Liver (tissue), 8 donors: ENCODE measurements at regions not wholly inside any gene's neighbourhood (a gene's known extent, or its start where the extent isn't known, plus 50 kb on each side); places are given as distances from the start of the nearest gene placed in this dataset.

ENCODE experiments used
- DNase-seq: peaks from one replicate; pipeline ENCODE4 v3.0.0-alpha.2; 2017; ENCODE audit warnings: low spot score
- H3K27ac ChIP-seq, 2 donors: one replicate each; pipeline ENCODE4 v1.7.0; 2013; ENCODE audit warnings: inconsistent platforms in 2 of 2, low read length in 2 of 2, control low read depth in 1 of 2, low read depth in 1 of 2, mild to moderate bottlenecking in 1 of 2
- H3K27me3 ChIP-seq, 4 donors: one replicate each; pipeline versions ENCODE4 v1.6.1 to v1.7.0; 2013; ENCODE audit warnings: low read length in 3 of 4, inconsistent platforms in 1 of 4, mild to moderate bottlenecking in 1 of 4, moderate library complexity in 1 of 4; ENCODE audit not compliant: control insufficient read depth in 4 of 4, insufficient read depth in 4 of 4
- H3K36me3 ChIP-seq, 4 donors: one replicate each; pipeline versions ENCODE4 v1.6.1 to v1.7.0; 2013; ENCODE audit warnings: low read length in 3 of 4, mild to moderate bottlenecking in 3 of 4, low read depth in 1 of 4, moderate library complexity in 1 of 4; ENCODE audit not compliant: control insufficient read depth in 4 of 4, insufficient read depth in 3 of 4
- H3K4me1 ChIP-seq, 4 donors: one replicate each; pipeline versions ENCODE4 v1.6.1 to v1.7.0; 2013; ENCODE audit warnings: low read length in 3 of 4, mild to moderate bottlenecking in 3 of 4, moderate library complexity in 1 of 4; ENCODE audit not compliant: control insufficient read depth in 4 of 4, insufficient read depth in 4 of 4
- H3K4me3 ChIP-seq, 3 donors: one replicate each; pipeline versions ENCODE4 v1.6.1 to v1.7.0; 2013; ENCODE audit warnings: low read length in 3 of 3, control low read depth in 1 of 3, low read depth in 1 of 3, mild to moderate bottlenecking in 1 of 3
- H3K9ac ChIP-seq, 2 donors: one replicate each; pipeline ENCODE4 v1.7.0; 2013; ENCODE audit warnings: low read length in 2 of 2, mild to moderate bottlenecking in 2 of 2, moderate library complexity in 2 of 2, control low read depth in 1 of 2, low read depth in 1 of 2
- H3K9me3 ChIP-seq, 4 donors: one replicate each; pipeline versions ENCODE4 v1.6.1 to v1.7.0; 2013; ENCODE audit warnings: low read length in 3 of 4; ENCODE audit not compliant: control insufficient read depth in 4 of 4
- EGR1 ChIP-seq, 2 donors: IDR thresholded peaks; 2 replicates each; pipeline ENCODE4 v1.6.1; 2016 to 2018; ENCODE audit warnings: antibody characterized with exemption in 2 of 2, low read depth in 2 of 2
- FOXA1 ChIP-seq: IDR thresholded peaks from 2 replicates; pipeline ENCODE4 v1.6.1; 2016; ENCODE audit warnings: antibody characterized with exemption
- FOXA2 ChIP-seq: IDR thresholded peaks from 2 replicates; pipeline ENCODE4 v1.6.1; 2016; ENCODE audit warnings: antibody characterized with exemption
- GABPA ChIP-seq, 2 donors: IDR thresholded peaks in 1 of 2; conservative IDR thresholded peaks in 1 of 2; 2 replicates each; pipeline ENCODE4 v1.6.1; 2016; ENCODE audit warnings: antibody characterized with exemption in 2 of 2, mild to moderate bottlenecking in 1 of 2, moderate library complexity in 1 of 2
- HNF4A ChIP-seq, 2 donors: conservative IDR thresholded peaks; 2 replicates each; pipeline ENCODE4 v1.6.1; 2016; ENCODE audit warnings: antibody characterized with exemption in 2 of 2, mild to moderate bottlenecking in 2 of 2
- HNF4G ChIP-seq: IDR thresholded peaks from 2 replicates; pipeline ENCODE4 v1.6.1; 2016; ENCODE audit warnings: antibody characterized with exemption
- JUND ChIP-seq, 2 donors: IDR thresholded peaks; 2 replicates each; pipeline ENCODE4 v1.6.1; 2016; ENCODE audit warnings: antibody characterized with exemption in 2 of 2
- NR2F2 ChIP-seq: IDR thresholded peaks from 2 replicates; pipeline ENCODE4 v1.6.1; 2016; ENCODE audit warnings: antibody characterized with exemption
- RAD21 ChIP-seq, 2 donors: IDR thresholded peaks; 2 replicates each; pipeline ENCODE4 v1.6.1; 2016; ENCODE audit warnings: antibody characterized with exemption in 2 of 2, mild to moderate bottlenecking in 2 of 2
- RXRA ChIP-seq, 2 donors: IDR thresholded peaks; 2 replicates each; pipeline ENCODE4 v1.6.1; 2017 to 2018; ENCODE audit warnings: antibody characterized with exemption in 2 of 2, mild to moderate bottlenecking in 1 of 2
- SP1 ChIP-seq: IDR thresholded peaks from 2 replicates; pipeline ENCODE4 v1.6.1; 2018; ENCODE audit warnings: antibody characterized with exemption, mild to moderate bottlenecking
- TAF1 ChIP-seq: conservative IDR thresholded peaks from 2 replicates; pipeline ENCODE4 v1.6.1; 2016; ENCODE audit warnings: antibody characterized with exemption, mild to moderate bottlenecking
- YY1 ChIP-seq: IDR thresholded peaks from 2 replicates; pipeline ENCODE4 v1.6.1; 2016; ENCODE audit warnings: antibody characterized with exemption, mild to moderate bottlenecking
- WGBS: extraction: QIAGEN DNeasy Blood & Tissue Kit; methylation state at CpG from one replicate; pipeline ENCODE4 v1.1.7; 2013; 5-methylcytosine and 5-hydroxymethylcytosine counted together
- TF ChIP-seq, protein P1 (sequence below): fragments of 150-350 bp; IDR thresholded peaks from 2 replicates; pipeline ENCODE4 v1.5.1; 2017; ENCODE audit warnings: improper control_type of control experiment, low read depth, low read length; ENCODE audit not compliant: missing input control
- TF ChIP-seq, protein P2 (sequence below): IDR thresholded peaks from 2 replicates; pipeline ENCODE4 v1.6.1; 2016; ENCODE audit warnings: antibody characterized with exemption
- TF ChIP-seq, protein P3 (sequence below): IDR thresholded peaks from 2 replicates; pipeline ENCODE4 v1.6.1; 2016; ENCODE audit warnings: antibody characterized with exemption, mild to moderate bottlenecking
- TF ChIP-seq, protein P4 (sequence below): IDR thresholded peaks from 2 replicates; pipeline ENCODE4 v1.6.1; 2016; ENCODE audit warnings: antibody characterized with exemption
- TF ChIP-seq, protein P5 (sequence below): IDR thresholded peaks from 2 replicates; pipeline ENCODE4 v1.6.1; 2016; ENCODE audit warnings: antibody characterized with exemption
- donor health status: healthy.
- donor health status: healthy.
- donor health status: healthy.
- donor health status: healthy.
- donor health status: healthy.

DNA sequence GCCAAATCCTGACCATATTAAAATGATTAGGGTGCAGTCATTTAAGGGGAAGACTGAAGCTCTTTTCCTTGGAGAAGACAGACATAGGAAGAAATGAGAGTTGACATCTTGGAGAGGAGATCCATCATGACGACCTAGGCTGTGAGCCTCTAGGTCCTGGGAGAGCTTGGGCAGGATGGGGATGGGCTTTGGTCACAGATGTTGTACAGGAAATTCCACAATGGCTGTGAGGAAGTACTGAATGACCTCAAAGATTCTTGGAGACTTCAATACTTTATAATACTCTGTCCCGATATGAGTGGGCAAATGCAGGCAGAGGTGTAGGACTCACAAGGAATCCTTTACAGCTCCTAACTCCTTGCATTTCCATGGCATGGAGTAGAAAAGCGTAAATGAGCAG lies 204.9 kb upstream of the FRMD6 start:
- H3K4me1 ChIP-seq: peaks cover 0 to 10% (median 7%) of the 10 kb centered on the region in 4 donors
- no peak overlapping the region for H3K9ac ChIP-seq
- H3K4me3 ChIP-seq: no peak overlapping the region
- no peaks in the 10 kb centered on the region for H3K36me3 ChIP-seq
- H3K9me3 ChIP-seq: no peaks in the 10 kb centered on the region
- no peak for DNase-seq
- H3K27me3 ChIP-seq: no peaks in the 10 kb centered on the region
- TF ChIP-seq FOXA1 (no peak), FOXA2 (no peak), YY1 (no peak), JUND (IDR thresholded peaks at IDR 0.05) (no peak), HNF4G (no peak), SP1 (no peak), RXRA (IDR thresholded peaks at IDR 0.05) (no peak), HNF4A (conservative IDR thresholded peaks at IDR 0.05) (no peak), TAF1 (no peak), NR2F2 (no peak), GABPA (IDR thresholded peaks at IDR 0.05 in 1 of 2, conservative IDR thresholded peaks at IDR 0.05 in 1 of 2) (no peak)
- TF ChIP-seq, protein P1, sequence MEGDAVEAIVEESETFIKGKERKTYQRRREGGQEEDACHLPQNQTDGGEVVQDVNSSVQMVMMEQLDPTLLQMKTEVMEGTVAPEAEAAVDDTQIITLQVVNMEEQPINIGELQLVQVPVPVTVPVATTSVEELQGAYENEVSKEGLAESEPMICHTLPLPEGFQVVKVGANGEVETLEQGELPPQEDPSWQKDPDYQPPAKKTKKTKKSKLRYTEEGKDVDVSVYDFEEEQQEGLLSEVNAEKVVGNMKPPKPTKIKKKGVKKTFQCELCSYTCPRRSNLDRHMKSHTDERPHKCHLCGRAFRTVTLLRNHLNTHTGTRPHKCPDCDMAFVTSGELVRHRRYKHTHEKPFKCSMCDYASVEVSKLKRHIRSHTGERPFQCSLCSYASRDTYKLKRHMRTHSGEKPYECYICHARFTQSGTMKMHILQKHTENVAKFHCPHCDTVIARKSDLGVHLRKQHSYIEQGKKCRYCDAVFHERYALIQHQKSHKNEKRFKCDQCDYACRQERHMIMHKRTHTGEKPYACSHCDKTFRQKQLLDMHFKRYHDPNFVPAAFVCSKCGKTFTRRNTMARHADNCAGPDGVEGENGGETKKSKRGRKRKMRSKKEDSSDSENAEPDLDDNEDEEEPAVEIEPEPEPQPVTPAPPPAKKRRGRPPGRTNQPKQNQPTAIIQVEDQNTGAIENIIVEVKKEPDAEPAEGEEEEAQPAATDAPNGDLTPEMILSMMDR: no peak
- TF ChIP-seq, protein P2, sequence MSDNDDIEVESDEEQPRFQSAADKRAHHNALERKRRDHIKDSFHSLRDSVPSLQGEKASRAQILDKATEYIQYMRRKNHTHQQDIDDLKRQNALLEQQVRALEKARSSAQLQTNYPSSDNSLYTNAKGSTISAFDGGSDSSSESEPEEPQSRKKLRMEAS: no peak
- TF ChIP-seq, protein P3, sequence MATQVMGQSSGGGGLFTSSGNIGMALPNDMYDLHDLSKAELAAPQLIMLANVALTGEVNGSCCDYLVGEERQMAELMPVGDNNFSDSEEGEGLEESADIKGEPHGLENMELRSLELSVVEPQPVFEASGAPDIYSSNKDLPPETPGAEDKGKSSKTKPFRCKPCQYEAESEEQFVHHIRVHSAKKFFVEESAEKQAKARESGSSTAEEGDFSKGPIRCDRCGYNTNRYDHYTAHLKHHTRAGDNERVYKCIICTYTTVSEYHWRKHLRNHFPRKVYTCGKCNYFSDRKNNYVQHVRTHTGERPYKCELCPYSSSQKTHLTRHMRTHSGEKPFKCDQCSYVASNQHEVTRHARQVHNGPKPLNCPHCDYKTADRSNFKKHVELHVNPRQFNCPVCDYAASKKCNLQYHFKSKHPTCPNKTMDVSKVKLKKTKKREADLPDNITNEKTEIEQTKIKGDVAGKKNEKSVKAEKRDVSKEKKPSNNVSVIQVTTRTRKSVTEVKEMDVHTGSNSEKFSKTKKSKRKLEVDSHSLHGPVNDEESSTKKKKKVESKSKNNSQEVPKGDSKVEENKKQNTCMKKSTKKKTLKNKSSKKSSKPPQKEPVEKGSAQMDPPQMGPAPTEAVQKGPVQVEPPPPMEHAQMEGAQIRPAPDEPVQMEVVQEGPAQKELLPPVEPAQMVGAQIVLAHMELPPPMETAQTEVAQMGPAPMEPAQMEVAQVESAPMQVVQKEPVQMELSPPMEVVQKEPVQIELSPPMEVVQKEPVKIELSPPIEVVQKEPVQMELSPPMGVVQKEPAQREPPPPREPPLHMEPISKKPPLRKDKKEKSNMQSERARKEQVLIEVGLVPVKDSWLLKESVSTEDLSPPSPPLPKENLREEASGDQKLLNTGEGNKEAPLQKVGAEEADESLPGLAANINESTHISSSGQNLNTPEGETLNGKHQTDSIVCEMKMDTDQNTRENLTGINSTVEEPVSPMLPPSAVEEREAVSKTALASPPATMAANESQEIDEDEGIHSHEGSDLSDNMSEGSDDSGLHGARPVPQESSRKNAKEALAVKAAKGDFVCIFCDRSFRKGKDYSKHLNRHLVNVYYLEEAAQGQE: no peak
- TF ChIP-seq, protein P4, sequence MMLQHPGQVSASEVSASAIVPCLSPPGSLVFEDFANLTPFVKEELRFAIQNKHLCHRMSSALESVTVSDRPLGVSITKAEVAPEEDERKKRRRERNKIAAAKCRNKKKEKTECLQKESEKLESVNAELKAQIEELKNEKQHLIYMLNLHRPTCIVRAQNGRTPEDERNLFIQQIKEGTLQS: no peak
- TF ChIP-seq, protein P5, sequence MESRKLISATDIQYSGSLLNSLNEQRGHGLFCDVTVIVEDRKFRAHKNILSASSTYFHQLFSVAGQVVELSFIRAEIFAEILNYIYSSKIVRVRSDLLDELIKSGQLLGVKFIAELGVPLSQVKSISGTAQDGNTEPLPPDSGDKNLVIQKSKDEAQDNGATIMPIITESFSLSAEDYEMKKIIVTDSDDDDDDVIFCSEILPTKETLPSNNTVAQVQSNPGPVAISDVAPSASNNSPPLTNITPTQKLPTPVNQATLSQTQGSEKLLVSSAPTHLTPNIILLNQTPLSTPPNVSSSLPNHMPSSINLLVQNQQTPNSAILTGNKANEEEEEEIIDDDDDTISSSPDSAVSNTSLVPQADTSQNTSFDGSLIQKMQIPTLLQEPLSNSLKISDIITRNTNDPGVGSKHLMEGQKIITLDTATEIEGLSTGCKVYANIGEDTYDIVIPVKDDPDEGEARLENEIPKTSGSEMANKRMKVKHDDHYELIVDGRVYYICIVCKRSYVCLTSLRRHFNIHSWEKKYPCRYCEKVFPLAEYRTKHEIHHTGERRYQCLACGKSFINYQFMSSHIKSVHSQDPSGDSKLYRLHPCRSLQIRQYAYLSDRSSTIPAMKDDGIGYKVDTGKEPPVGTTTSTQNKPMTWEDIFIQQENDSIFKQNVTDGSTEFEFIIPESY: no peak
- no peak overlapping the region for H3K27ac ChIP-seq
- WGBS: 82% methylated on average over 3 of the region's 3 CpGs

DNA sequence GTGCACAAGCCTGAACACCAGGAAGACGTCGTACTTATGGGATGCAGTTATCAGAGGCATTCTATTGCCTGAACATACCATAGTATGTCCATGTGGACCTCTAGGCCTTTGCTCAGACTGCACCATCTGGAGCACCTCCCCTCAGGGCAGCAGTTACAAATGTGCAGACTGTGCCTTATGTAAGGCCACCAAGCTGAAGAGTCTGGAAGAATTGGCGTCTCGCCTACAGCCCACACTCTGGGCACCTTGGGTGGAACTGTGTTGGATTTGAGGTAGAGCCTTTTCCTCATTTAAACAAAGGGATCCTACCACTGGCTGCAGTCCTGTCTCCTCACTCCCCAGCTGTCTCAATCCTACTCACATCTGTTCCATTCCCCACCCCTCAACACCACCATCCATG lies 204.3 kb upstream of the FRMD6 start:
- H3K9me3 ChIP-seq: no peaks in the 10 kb centered on the region
- no peak overlapping the region for H3K4me3 ChIP-seq
- H3K9ac ChIP-seq: no peak overlapping the region
- peaks cover 0 to 10% (median 7%) of the 10 kb centered on the region in 4 donors for H3K4me1 ChIP-seq
- 86% methylated on average over 4 of the region's 4 CpGs for WGBS
- no peaks in the 10 kb centered on the region for H3K36me3 ChIP-seq
- no peak for TF ChIP-seq EGR1 (IDR thresholded peaks at IDR 0.05; ENCODE audit: low read depth in 2 of 2)
- TF ChIP-seq YY1: no peak
- TF ChIP-seq, protein P4: no peak
- TF ChIP-seq HNF4A (conservative IDR thresholded peaks at IDR 0.05): no peak
- no peak for TF ChIP-seq HNF4G
- TF ChIP-seq, protein P5: no peak
- TF ChIP-seq RXRA (IDR thresholded peaks at IDR 0.05): no peak
- TF ChIP-seq RAD21 (IDR thresholded peaks at IDR 0.05): no peak
- no peak for TF ChIP-seq GABPA (IDR thresholded peaks at IDR 0.05 in 1 of 2, conservative IDR thresholded peaks at IDR 0.05 in 1 of 2)
- TF ChIP-seq, protein P1: no peak
- TF ChIP-seq JUND (IDR thresholded peaks at IDR 0.05): no peak
- H3K27ac ChIP-seq: no peak overlapping the region
- H3K27me3 ChIP-seq: no peaks in the 10 kb centered on the region
- DNase-seq: no peak
